SK-N-SH treated with all-trans-retinoic acid at 6 μM for 48 hours (cell line): ENCODE measurements at regions not wholly inside any gene's neighbourhood (a gene's known extent, or its start where the extent isn't known, plus 50 kb on each side); places are given as distances from the start of the nearest gene placed in this dataset.

ENCODE experiments used
- ARNTL ChIP-seq: fragments of 450-650 bp; formaldehyde crosslinking; IDR thresholded peaks from 2 replicates; pipeline ENCODE4 v1.5.0; 2020; ENCODE audit warnings: low read depth, mild to moderate bottlenecking, moderate library complexity, borderline replicate concordance
- BACH2 ChIP-seq: fragments of 250-450 bp; sonication (Bioruptor Pico); IDR thresholded peaks from 2 replicates; pipeline ENCODE4 v1.9.0; 2021; ENCODE audit warnings: mild to moderate bottlenecking, borderline replicate concordance
- CSDC2 ChIP-seq: fragments of 250-450 bp; sonication (Bioruptor Pico); IDR thresholded peaks from 2 replicates; pipeline ENCODE4 v1.5.0; 2020; ENCODE audit warnings: mild to moderate bottlenecking, moderate library complexity
- ESRRG ChIP-seq: fragments of 250-450 bp; sonication (Bioruptor Pico); IDR thresholded peaks from 2 replicates; pipeline ENCODE4 v1.6.1; 2021; ENCODE audit warnings: mild to moderate bottlenecking
- ISL1 ChIP-seq: fragments of 250-450 bp; sonication (Bioruptor Pico); IDR thresholded peaks from 2 replicates; pipeline ENCODE4 v2.1.2; 2022; ENCODE audit warnings: mild to moderate bottlenecking, moderate library complexity
- SNAI2 ChIP-seq: fragments of 250-450 bp; sonication (Bioruptor Pico); IDR thresholded peaks from 2 replicates; pipeline ENCODE4 v1.5.0; 2020; ENCODE audit warnings: mild to moderate bottlenecking, moderate library complexity
- TCF4 ChIP-seq: fragments of 250-450 bp; sonication (Bioruptor Pico); IDR thresholded peaks from 2 replicates; pipeline ENCODE4 v1.8.0; 2021; ENCODE audit warnings: mild to moderate bottlenecking, moderate library complexity, borderline replicate concordance
- TOX ChIP-seq: fragments of 250-450 bp; sonication (Bioruptor Pico); IDR thresholded peaks from 2 replicates; pipeline ENCODE4 v1.8.0; 2021; ENCODE audit warnings: mild to moderate bottlenecking, moderate library complexity, borderline replicate concordance
- ZC3H10 ChIP-seq: fragments of 250-450 bp; sonication (Bioruptor Pico); IDR thresholded peaks from 2 replicates; pipeline ENCODE4 v1.5.1; 2021; ENCODE audit warnings: mild to moderate bottlenecking, moderate library complexity
- TF ChIP-seq, protein P1 (sequence below): fragments of 250-450 bp; sonication (Bioruptor Pico); IDR thresholded peaks from 2 replicates; pipeline ENCODE4 v1.5.1; 2020; ENCODE audit warnings: low read depth, mild to moderate bottlenecking, moderate library complexity
- TF ChIP-seq, protein P2 (sequence below): fragments of 250-450 bp; sonication (Bioruptor Pico); IDR thresholded peaks from 2 replicates; pipeline ENCODE4 v1.8.0; 2021; ENCODE audit warnings: low read depth, mild to moderate bottlenecking, moderate library complexity, borderline replicate concordance
- TF ChIP-seq, protein P3 (sequence below): fragments of 250-450 bp; sonication (Bioruptor Pico); IDR thresholded peaks from 2 replicates; pipeline ENCODE4 v1.8.0; 2020; ENCODE audit warnings: mild to moderate bottlenecking, moderate library complexity, borderline replicate concordance

DNA sequence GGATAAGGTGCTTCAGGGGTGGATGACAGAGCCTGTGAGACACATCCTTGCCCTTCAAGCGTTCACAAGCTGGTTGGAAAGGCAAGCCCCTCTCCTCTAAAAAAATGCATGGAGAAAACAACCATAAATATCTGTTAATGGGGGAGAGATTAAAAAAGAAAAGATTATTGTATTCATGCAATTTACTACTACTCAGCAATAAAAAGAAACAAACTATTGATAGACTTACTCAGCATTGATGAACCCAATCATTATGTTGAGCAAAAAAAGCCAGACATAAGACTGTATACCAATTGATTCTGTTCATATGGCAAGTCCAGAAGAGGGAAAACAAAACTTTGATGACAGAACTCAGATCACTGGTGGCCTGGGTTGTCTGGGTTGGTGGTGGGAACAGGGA is 138.7 kb upstream of the IRF2BP2 start:
- no peak for TF ChIP-seq ISL1 (CRISPR knock-in tag)
- TF ChIP-seq, protein P1, sequence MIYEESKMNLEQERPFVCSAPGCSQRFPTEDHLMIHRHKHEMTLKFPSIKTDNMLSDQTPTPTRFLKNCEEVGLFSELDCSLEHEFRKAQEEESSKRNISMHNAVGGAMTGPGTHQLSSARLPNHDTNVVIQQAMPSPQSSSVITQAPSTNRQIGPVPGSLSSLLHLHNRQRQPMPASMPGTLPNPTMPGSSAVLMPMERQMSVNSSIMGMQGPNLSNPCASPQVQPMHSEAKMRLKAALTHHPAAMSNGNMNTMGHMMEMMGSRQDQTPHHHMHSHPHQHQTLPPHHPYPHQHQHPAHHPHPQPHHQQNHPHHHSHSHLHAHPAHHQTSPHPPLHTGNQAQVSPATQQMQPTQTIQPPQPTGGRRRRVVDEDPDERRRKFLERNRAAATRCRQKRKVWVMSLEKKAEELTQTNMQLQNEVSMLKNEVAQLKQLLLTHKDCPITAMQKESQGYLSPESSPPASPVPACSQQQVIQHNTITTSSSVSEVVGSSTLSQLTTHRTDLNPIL (CRISPR knock-in tag): no peak
- no peak for TF ChIP-seq TCF4
- TF ChIP-seq ESRRG (CRISPR knock-in tag): no peak
- no peak for TF ChIP-seq ZC3H10 (CRISPR knock-in tag)
- TF ChIP-seq, protein P2, sequence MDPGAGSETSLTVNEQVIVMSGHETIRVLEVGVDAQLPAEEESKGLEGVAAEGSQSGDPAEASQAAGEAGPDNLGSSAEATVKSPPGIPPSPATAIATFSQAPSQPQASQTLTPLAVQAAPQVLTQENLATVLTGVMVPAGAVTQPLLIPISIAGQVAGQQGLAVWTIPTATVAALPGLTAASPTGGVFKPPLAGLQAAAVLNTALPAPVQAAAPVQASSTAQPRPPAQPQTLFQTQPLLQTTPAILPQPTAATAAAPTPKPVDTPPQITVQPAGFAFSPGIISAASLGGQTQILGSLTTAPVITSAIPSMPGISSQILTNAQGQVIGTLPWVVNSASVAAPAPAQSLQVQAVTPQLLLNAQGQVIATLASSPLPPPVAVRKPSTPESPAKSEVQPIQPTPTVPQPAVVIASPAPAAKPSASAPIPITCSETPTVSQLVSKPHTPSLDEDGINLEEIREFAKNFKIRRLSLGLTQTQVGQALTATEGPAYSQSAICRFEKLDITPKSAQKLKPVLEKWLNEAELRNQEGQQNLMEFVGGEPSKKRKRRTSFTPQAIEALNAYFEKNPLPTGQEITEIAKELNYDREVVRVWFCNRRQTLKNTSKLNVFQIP: no peak
- TF ChIP-seq TOX (CRISPR knock-in tag): no peak
- TF ChIP-seq, protein P3, sequence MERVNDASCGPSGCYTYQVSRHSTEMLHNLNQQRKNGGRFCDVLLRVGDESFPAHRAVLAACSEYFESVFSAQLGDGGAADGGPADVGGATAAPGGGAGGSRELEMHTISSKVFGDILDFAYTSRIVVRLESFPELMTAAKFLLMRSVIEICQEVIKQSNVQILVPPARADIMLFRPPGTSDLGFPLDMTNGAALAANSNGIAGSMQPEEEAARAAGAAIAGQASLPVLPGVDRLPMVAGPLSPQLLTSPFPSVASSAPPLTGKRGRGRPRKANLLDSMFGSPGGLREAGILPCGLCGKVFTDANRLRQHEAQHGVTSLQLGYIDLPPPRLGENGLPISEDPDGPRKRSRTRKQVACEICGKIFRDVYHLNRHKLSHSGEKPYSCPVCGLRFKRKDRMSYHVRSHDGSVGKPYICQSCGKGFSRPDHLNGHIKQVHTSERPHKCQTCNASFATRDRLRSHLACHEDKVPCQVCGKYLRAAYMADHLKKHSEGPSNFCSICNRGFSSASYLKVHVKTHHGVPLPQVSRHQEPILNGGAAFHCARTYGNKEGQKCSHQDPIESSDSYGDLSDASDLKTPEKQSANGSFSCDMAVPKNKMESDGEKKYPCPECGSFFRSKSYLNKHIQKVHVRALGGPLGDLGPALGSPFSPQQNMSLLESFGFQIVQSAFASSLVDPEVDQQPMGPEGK (CRISPR knock-in tag): no peak
- TF ChIP-seq CSDC2 (CRISPR knock-in tag): no peak
- no peak for TF ChIP-seq BACH2 (CRISPR knock-in tag)
- no peak for TF ChIP-seq ARNTL (CRISPR knock-in tag)
- no peak for TF ChIP-seq SNAI2 (CRISPR knock-in tag)
